WTC11 (cell line): ENCODE measurements at regions not wholly inside any gene's neighbourhood (a gene's known extent, or its start where the extent isn't known, plus 50 kb on each side); places are given as distances from the start of the nearest gene placed in this dataset.

Experiments used
- ATAC-seq: fragments of 200-7000 bp; cut with Tn5 transposase; 2 replicates; pipeline ENCODE4 v1.10.0; 2021; ENCODE audit warnings: mild to moderate bottlenecking, moderate library complexity
- CTCF ChIA-PET: fragments of 300-600 bp; sonication (Branson Sonifier 250); formaldehyde crosslinking; loops from one replicate; lab custom pipeline; 2021; ENCODE audit warnings: antibody characterized with exemption; lab: Charles Lee
- POLR2A ChIA-PET: fragments of 350-600 bp; sonication (Branson Sonifier 250); formaldehyde crosslinking; loops from one replicate; lab custom pipeline; 2021; ENCODE audit warnings: antibody characterized with exemption; lab: Charles Lee
- DNase-seq: peaks from one replicate; pipeline ENCODE4 v3.0.0; 2021; ENCODE audit warnings: low spot score
- H3K27ac Mint-ChIP-seq: 2 replicates; pipeline ENCODE4 v1.8.0; 2021; ENCODE audit warnings: mixed read lengths
- H3K27me3 Mint-ChIP-seq: 2 replicates; pipeline ENCODE4 v1.8.0; 2021; ENCODE audit warnings: low read depth, mild to moderate bottlenecking, moderate library complexity, mixed read lengths
- H3K36me3 Mint-ChIP-seq: 2 replicates; pipeline ENCODE4 v1.8.0; 2021; ENCODE audit warnings: mixed read lengths
- H3K4me1 Mint-ChIP-seq: 2 replicates; pipeline ENCODE4 v1.8.0; 2022; ENCODE audit warnings: mixed read lengths
- H3K4me3 Mint-ChIP-seq: 2 replicates; pipeline ENCODE4 v1.8.0; 2021; ENCODE audit warnings: mild to moderate bottlenecking, moderate library complexity, mixed read lengths
- H3K9me3 Mint-ChIP-seq: 2 replicates; pipeline ENCODE4 v1.8.0; 2021; ENCODE audit warnings: mixed read lengths
- ARID4B ChIP-seq: sonication (generic); formaldehyde crosslinking; IDR thresholded peaks from 2 replicates; pipeline ENCODE4 v1.8.0; 2023; ENCODE audit warnings: missing genetic modification reagents, mild to moderate bottlenecking, borderline replicate concordance
- E2F4 ChIP-seq: sonication (generic); formaldehyde crosslinking; IDR thresholded peaks from 2 replicates; pipeline ENCODE4 v1.8.1; 2022; ENCODE audit warnings: low read depth, mild to moderate bottlenecking, moderate library complexity, missing genetic modification reagents, borderline replicate concordance
- HMGXB4 ChIP-seq: sonication (generic); formaldehyde crosslinking; IDR thresholded peaks from 2 replicates; pipeline ENCODE4 v1.8.1; 2023; ENCODE audit warnings: mild to moderate bottlenecking, moderate library complexity, missing genetic modification reagents
- JAZF1 ChIP-seq: fragments of 250-450 bp; sonication (Bioruptor Pico); IDR thresholded peaks from 2 replicates; pipeline ENCODE4 v1.9.0; 2021; ENCODE audit warnings: moderate library complexity, mild to moderate bottlenecking, inconsistent platforms
- PRDM15 ChIP-seq: sonication (generic); formaldehyde crosslinking; IDR thresholded peaks from 2 replicates; pipeline ENCODE4 v1.8.0; 2022; ENCODE audit warnings: missing genetic modification reagents
- ZNF219 ChIP-seq: sonication (generic); formaldehyde crosslinking; IDR thresholded peaks from 2 replicates; pipeline ENCODE4 v1.8.0; 2023; ENCODE audit warnings: missing genetic modification reagents, mild to moderate bottlenecking, borderline replicate concordance
- ZNF317 ChIP-seq: sonication (generic); formaldehyde crosslinking; IDR thresholded peaks from 2 replicates; pipeline ENCODE4 v1.8.1; 2023; ENCODE audit warnings: low read depth, mild to moderate bottlenecking, moderate library complexity, missing genetic modification reagents, borderline replicate concordance
- ZNF425 ChIP-seq: fragments of 250-450 bp; sonication (Bioruptor Pico); conservative IDR thresholded peaks from 2 replicates; pipeline ENCODE4 v1.9.0; 2021; ENCODE audit warnings: mild to moderate bottlenecking
- ZNF532 ChIP-seq: fragments of 250-450 bp; sonication (Bioruptor Pico); IDR thresholded peaks from 2 replicates; pipeline ENCODE4 v1.9.0; 2021; ENCODE audit warnings: mild to moderate bottlenecking, borderline replicate concordance

- peaks cover 13% of the 10 kb centered on the region for H3K4me1 Mint-ChIP-seq
- no peaks in the 10 kb centered on the region for H3K27me3 Mint-ChIP-seq
- POLR2A ChIA-PET = no interaction called here
- CTCF ChIA-PET = interaction anchor here (1.4 to 3.2 kb wide), 3 partner anchors 30 to 356 kb away, joined by 5 to 11 read pairs (median 6); partner anchors contain the start of gene COL1A2
- peak overlapping the region; percentile 45; the same call in 1 of the 2 replicates for H3K27ac Mint-ChIP-seq
- DNase-seq (peak; percentile 26), ATAC-seq (peak; percentile 90)
- TF ChIP-seq HMGXB4 (no peak), PRDM15 (CRISPR knock-in tag) (peak; percentile 79)
- H3K4me3 Mint-ChIP-seq = no peak overlapping the region
- no peaks in the 10 kb centered on the region for H3K36me3 Mint-ChIP-seq
- H3K9me3 Mint-ChIP-seq = peaks cover 10% of the 10 kb centered on the region; the same call in 1 of the 2 replicates
These were observed 136.0 kb upstream of the COL1A2 start for GRCh38 chr7:94258418-94259300.

GRCh38 chr7:94261067-94261466 is 133.6 kb upstream of the COL1A2 start:
- DNase-seq = no peak
- Mint-ChIP-seq H3K4me1 (peaks cover 13% of the 10 kb centered on the region), H3K4me3 (no peak overlapping the region), H3K27ac (0 out of 2 replicates have a peak overlapping the region, but pooled peaks have one; percentile 78), H3K9me3 (no peaks in the 10 kb centered on the region), H3K27me3 (no peaks in the 10 kb centered on the region), H3K36me3 (no peaks in the 10 kb centered on the region)
- ATAC-seq = no peak
- POLR2A ChIA-PET = no interaction called here
- TF ChIP-seq ZNF317 (CRISPR knock-in tag) (no peak), ZNF219 (CRISPR knock-in tag) (no peak), ARID4B (no peak)
- CTCF ChIA-PET = no interaction called here

- Mint-ChIP-seq H3K36me3 (no peaks in the 10 kb centered on the region), H3K27me3 (no peaks in the 10 kb centered on the region), H3K4me3 (no peak overlapping the region), H3K27ac (no peak overlapping the region), H3K9me3 (peaks cover 5% of the 10 kb centered on the region; the same call in 1 of the 2 replicates), H3K4me1 (no peaks in the 10 kb centered on the region; the same call in 1 of the 2 replicates)
- DNase-seq (no peak), ATAC-seq (peak; percentile 34; the same call in 1 of the 2 replicates)
- ChIA-PET CTCF (no interaction called here), POLR2A (no interaction called here)
- TF ChIP-seq ZNF532 (CRISPR knock-in tag) = no peak
- TF ChIP-seq ZNF317 (CRISPR knock-in tag) = no peak
- TF ChIP-seq JAZF1 (CRISPR knock-in tag) = no peak
- no peak for TF ChIP-seq E2F4 (CRISPR knock-in tag)
- TF ChIP-seq ZNF425 = no peak
These were observed 129.9 kb upstream of the COL1A2 start for GRCh38 chr7:94264756-94265155.
